Adrenal gland (tissue), 5 donors: ENCODE measurements at regions not wholly inside any gene's neighbourhood (a gene's known extent, or its start where the extent isn't known, plus 50 kb on each side); places are given as distances from the start of the nearest gene placed in this dataset.

ENCODE experiments used
- CTCF ChIP-seq, 6 experiments: fragments of 450-650 bp in 4 of 6; fragments of 200-600 bp in 2 of 6; sonication (generic) in 1 of 6; IDR thresholded peaks; 1 replicate in 5 of 6; 2 replicates in 1 of 6; pipeline versions ENCODE4 v1.5.1 to v1.8.0; 2016 to 2021; ENCODE audit warnings: antibody characterized with exemption in 6 of 6, mild to moderate bottlenecking in 2 of 6, moderate library complexity in 1 of 6
- POLR2A ChIP-seq, 2 donors: fragments of 450-650 bp; IDR thresholded peaks; one replicate each; pipeline ENCODE4 v1.6.1; 2017; ENCODE audit warnings: antibody characterized with exemption in 2 of 2, mild to moderate bottlenecking in 2 of 2, moderate library complexity in 1 of 2
- donor health status: DM: no; HTN: no; CAD: no.

DNA sequence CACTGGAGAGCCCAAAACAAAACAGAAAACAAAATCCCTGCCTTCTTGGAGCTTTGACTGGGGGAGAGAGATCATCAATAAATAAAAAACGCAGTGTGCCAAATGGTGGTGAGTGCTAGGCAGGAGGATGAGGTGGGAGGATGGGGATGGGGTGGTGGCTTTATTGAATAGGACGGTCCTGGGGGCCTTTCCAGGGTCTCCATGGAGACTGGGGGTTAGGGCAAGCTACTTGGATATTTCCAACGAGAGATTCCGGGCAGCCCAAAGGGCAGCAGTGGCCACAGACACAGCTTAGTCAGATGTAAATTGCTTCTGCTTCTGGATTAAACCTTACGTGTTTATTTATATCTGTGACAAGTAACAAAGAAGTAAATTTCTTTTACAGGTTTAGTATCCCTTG lies 700.1 kb downstream of the QKI start:
- TF ChIP-seq CTCF (IDR thresholded peaks at IDR 0.05) (no peak), POLR2A (IDR thresholded peaks at IDR 0.05) (no peak)
